Activated CD4-positive, alpha-beta T cell treated with anti-CD3 and anti-CD28 coated beads, Interleukin-2, amount 50 U/mL, for 48 hours (primary cell): ENCODE measurements at regions not wholly inside any gene's neighbourhood (a gene's known extent, or its start where the extent isn't known, plus 50 kb on each side); places are given as distances from the start of the nearest gene placed in this dataset.
"Not testable (repeated sequence)": the region's sequence is repeated elsewhere in the genome, so short reads cannot be mapped to it uniquely, and the experiment has no call there.

ENCODE experiments used
- DNase-seq, 2 experiments: peaks; one replicate each; pipeline ENCODE4 v3.0.0-alpha.2; 2020

DNA sequence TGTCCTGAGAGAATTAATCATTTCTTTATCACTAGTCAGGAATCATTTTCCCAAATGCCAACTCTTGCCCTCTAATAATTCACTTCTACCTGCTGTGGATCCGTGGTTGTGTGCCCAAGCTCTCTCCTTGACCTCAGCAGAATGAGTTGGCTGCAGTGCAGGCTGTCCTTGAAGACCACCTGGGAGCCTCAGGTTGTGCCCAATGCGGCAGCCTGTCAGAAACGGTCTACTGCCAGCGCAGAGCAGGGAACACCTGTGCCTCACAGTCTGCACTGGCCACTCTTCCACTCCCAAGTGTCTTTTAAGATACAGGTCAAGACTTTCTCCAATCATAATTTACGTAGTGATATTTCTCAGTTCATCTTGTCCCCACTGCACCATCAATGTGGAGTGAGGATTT is 246.0 kb upstream of the PHF14 start:
- no peak for DNase-seq

- no peak for DNase-seq
These were observed 242.4 kb upstream of the PHF14 start for GRCh38 chr7:10731253-10731773.

DNA sequence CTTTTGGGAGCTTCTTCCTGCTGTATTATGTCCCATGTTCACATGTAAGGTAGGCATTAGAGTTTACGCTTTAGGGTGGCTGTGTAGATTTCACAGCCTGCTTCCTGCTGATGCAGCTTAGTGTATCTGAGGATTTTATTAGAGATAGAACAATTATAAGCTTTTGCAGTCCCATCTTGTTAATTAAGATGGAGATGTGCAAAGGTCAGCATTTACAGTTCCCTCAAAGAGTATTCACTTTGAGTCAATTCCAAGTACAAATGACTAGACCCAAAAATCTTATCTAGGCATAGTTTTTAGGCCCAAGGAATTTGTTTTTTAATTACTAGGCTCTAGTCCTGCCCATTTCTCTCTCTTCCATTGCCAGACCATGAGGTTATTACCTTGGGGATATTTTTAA is 239.9 kb upstream of the PHF14 start:
- no peak for DNase-seq

- no peak for DNase-seq
These were observed 239.1 kb upstream of the PHF14 start for GRCh38 chr7:10734595-10734994.

DNA sequence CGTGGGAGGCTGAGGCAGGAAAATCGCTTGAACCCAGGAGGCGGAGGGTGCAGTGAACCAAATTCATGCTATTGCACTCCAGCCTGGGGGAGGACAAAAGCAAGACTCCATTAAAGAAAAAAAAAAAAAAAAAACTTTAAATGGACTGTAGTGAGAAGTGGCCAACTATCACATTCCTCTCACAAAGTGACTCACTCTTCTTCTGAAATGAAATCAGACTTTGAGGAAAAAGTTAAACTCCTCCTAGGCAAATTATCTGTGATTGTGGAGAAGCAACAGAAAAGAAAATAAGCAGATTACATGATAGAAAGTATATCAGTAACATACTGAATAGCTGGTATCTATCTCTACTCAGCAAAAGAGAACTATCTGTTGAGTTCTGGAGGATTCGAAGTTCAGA is 234.3 kb upstream of the PHF14 start:
- no peak for DNase-seq

DNA sequence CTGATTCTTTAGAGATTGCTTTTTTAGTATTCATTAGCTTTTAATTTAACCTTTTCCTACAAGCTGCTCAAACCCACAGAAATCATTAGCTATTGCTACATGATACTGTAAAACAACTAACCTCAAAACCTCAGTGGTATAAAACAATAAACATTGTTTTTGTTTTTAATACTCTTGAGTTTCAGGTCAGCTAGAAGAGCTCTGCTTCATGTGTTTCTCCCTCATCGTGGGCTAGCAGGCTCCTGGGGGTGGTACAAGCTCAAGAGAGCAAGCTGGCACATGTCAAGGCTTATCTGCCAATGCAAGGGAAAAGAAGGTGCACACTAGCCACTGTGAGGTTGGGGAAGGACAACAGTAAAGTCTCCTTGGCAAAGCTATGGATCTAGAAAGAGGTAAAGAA is 232.9 kb upstream of the PHF14 start:
- no peak for DNase-seq

- DNase-seq, result no peak
These were observed 216.7 kb upstream of the PHF14 start for GRCh38 chr7:10756981-10757380.

- DNase-seq, result no peak
These were observed 214.6 kb upstream of the PHF14 start for GRCh38 chr7:10759120-10759519.

- DNase-seq, result no peak
These were observed 205.9 kb upstream of the PHF14 start for GRCh38 chr7:10767771-10768170.

DNA sequence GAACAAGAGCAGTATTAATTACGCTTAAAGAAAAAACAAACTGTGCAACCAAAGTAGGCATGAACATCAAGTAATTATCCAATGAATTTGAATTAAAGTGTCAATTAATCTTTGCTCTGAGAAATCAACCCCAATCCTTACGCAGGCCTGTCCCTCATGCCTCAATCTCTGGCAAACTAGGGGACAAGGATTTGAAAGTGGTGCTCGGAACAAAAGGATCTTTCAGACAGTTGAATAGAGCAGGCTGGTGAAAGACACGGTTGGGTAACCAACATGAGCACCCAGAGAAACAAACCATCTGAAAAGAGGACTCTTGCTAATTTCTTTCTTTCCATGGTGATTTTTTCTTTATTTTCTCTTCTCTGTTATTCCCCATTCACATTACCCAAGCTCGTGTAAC is 203.5 kb upstream of the PHF14 start:
- no peak for DNase-seq

- DNase-seq, result no peak
These were observed 200.2 kb upstream of the PHF14 start for GRCh38 chr7:10773430-10773829.

DNA sequence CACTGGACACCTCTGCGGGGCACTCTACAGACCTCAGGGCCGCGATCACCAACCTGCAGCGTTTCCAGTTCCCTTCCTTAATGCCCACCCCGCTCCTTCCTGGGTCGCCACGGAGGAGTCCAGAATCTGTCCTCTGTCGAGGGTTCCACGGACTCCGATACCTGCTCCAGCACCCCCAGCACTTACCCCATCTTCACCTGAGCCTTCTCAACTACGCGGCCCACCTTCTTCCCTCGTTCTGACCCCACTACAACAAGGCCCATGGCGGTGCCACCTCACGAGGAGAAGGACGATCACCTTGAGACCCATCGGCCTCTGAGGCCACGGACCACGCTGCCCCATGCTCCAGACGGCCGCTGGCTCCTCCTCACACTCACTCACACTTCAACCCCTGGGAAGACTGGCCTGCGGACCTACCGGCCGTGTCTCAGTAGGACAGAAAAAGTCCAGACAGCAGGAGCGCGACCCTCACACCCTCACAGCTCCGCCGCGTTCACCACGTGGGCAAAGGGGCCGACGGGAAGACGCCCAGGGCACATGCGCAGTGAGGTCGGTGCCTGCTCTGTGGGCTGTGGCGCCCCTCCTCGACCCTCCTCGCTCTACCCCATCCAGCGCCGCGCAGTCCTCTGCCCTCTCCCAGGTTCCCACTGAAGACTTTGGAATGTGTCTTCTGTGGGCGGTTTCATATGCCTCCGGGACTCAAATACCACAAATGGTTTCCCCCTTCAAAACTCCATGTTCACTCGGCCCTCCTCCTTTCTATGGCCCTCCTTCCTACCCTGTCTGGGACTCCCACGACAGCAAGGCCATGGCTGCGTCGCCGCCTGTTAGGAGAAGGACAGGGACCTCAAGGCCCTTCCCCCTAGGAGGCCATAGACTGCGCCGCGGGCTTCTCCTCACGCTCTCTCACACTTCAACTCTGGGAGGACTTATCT is 193.9 kb upstream of the PHF14 start:
- no peak for DNase-seq

DNA sequence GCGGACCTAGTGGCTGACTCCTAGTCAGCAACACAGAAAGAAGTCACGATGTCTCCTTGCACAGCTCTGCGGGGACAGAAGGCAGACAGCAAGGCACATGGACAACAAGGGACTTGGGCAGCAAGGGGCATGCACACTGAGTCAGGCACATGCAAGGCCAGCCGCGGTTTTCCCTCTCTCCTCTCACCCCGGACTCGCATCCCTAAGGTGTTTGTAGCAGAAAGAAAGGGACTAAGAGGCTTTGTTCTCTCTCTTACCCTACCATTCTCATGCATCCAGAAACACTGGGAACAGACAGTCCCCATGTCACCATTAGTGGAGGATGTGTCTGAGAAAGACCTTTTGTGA is 193.3 kb upstream of the PHF14 start:
- DNase-seq, result no peak

DNA sequence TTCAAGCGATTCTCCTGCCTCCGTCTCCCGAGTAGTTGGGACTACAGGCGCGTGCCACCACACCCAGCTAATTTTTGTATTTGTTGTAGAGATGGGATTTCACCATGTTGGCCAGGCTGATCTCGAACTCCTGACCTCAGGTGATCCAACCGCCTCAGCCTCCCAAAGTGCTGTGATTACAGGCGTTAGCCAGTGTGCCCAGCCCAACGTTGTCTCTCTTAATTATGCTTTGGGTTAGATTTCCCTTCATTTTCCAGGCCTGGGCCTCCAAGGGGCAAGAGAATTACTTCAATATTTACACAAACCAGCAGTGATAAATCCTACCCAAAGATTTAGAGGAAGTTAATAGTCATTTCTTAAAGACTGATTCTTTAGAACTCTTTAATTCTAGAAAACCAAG is 186.7 kb upstream of the PHF14 start:
- not testable (repeated sequence) for DNase-seq

- DNase-seq, result no peak
These were observed 184.5 kb upstream of the PHF14 start for GRCh38 chr7:10789170-10789569.

DNA sequence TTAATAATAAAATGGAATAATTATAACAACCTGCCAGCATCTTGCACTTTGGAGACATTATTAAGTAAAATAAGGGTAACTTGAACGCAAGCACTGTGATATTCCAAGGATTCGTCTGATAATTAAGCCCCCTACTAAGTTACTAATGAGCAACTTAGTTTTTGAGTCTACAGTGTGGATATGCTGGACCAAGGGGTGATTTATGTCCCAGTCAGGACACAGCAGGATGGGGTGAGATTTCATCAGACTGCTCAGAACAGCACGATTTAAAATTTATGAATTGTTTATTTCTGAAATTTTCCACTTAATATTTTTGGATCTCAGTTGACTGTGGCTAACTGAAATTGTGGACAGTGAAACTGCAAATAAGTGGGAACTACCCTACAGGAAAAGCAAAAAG is 182.8 kb upstream of the PHF14 start:
- no peak for DNase-seq

DNA sequence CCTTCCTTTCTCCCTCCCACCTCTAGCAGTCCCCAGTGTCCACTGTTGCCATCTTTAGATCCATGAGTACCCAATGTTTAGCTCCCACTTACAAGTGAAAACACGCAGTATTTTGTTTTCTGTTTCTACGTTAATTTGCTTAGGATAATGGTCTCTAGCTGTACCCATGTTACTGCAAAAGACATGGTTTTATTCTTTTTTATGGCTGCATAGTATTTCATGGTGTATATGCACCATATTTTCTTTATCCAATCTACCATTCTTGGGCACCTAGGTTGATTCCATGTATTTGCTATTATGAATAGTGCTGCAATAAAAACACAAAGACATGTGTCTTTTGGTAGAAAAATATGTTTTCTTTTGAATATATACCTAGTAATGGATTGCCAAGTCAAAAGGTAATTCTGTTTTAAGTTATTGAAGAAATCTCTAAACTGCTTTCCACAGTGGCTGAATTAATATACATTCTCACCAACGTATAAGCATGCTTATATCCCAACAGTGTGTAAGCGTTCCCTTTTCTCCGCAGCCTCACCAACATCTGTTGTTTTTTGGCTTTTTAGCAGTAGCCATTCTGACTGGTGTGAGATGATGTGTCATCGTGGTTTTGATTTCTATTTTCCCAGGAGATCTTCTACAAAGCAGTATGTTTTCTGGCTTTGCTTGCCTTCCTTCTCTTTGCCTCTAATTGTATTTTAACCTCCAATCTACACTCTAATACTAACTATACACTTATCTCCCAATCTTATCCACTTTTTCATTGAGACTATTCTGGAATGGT is 179.5 kb upstream of the PHF14 start:
- DNase-seq, result no peak

DNA sequence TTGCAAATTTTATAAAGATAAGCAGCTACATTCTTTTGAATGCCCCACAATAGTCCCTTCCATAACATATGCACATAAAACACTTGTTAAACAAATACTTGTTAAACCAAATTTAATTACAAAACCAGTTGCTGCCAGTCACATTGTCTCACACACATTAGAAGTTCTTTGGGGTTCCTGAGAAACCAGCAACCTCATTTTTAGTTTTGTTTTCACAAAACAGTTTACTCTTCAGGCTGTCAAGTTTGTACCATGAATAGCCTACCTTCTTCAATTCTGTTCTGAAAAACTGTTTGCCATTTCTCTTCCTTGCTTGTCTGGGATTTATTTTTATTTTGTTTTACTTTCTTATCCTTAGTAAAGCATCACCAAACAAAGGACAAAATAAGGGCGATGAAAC is 176.5 kb upstream of the PHF14 start:
- DNase-seq, result no peak

- DNase-seq, result no peak
These were observed 175.6 kb upstream of the PHF14 start for GRCh38 chr7:10798044-10798443.

GRCh38 chr7:10799475-10799874 is 174.2 kb upstream of the PHF14 start:
- DNase-seq, result no peak

- no peak for DNase-seq
These were observed 171.7 kb upstream of the PHF14 start for GRCh38 chr7:10802011-10802410.

DNA sequence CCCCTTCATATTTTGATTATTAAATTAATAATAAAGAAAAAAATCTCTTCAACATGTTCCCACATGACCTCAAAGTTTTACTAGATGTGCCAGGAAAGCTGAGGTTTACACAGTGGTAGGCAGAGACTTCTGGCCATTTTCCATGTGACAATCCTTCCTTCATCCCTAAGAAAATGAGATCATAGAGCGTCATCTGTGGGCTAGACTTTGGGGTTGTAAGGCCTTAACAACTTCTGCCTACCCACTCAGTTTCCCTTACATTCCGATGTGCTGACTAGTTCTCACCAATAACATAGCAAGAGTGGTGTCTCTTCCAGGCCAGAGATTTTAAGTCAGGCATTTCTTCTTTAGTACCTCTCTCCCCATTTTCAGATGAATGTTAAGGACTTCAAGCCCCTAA is 171.1 kb upstream of the PHF14 start:
- no peak for DNase-seq

- no peak for DNase-seq
These were observed 170.0 kb upstream of the PHF14 start for GRCh38 chr7:10803720-10804119.

DNA sequence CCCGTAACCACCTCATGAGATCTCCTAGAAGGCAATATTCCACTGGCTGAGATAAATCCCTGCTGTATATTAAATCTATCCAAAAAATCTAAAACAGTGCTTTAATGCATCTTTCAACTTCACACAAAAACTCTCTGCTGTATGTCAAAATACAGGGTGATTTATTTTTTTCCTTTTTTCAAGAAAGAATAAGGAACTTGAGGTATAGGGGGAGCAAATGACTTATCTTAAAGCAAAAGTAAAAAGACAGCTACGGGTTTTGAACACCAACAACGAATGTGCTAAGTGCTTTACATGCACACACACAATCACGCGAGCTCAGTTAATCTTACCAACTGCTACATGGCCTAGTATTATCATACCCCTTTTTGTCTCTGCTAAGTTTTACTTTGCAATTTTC is 168.9 kb upstream of the PHF14 start:
- DNase-seq, result no peak
